Ascending aorta (tissue), 2 donors: ENCODE measurements at regions not wholly inside any gene's neighbourhood (a gene's known extent, or its start where the extent isn't known, plus 50 kb on each side); places are given as distances from the start of the nearest gene placed in this dataset.

ENCODE experiments used
- DNase-seq, 2 donors: peaks; one replicate each; pipeline ENCODE4 v3.0.0-alpha.2; 2019; ENCODE audit warnings: low spot score in 2 of 2
- H3K27ac ChIP-seq, 2 donors: fragments of 200-600 bp; sonication (generic); one replicate each; pipeline ENCODE4 v1.5.1; 2016 to 2017; ENCODE audit warnings: mild to moderate bottlenecking in 1 of 2
- H3K27me3 ChIP-seq: fragments of 200-600 bp; sonication (generic); one replicate; pipeline ENCODE4 v1.5.1; 2017
- H3K36me3 ChIP-seq, 2 donors: fragments of 200-600 bp; sonication (generic); one replicate each; pipeline ENCODE4 v1.5.1; 2016
- H3K4me1 ChIP-seq, 2 donors: fragments of 200-600 bp; sonication (generic); one replicate each; pipeline ENCODE4 v1.5.1; 2016 to 2017; ENCODE audit warnings: mild to moderate bottlenecking in 1 of 2
- H3K4me3 ChIP-seq, 2 donors: fragments of 200-600 bp; sonication (generic); one replicate each; pipeline ENCODE4 v1.5.1; 2016 to 2017; ENCODE audit warnings: mild to moderate bottlenecking in 1 of 2
- H3K9me3 ChIP-seq, 2 donors: fragments of 200-600 bp; sonication (generic); one replicate each; pipeline ENCODE4 v1.5.1; 2016
- CTCF ChIP-seq, 3 experiments: fragments of 200-600 bp in 2 of 3; fragments of 450-650 bp in 1 of 3; sonication (generic) in 2 of 3; IDR thresholded peaks; one replicate each; pipeline ENCODE4 v1.5.1; 2016 to 2019; ENCODE audit warnings: antibody characterized with exemption in 3 of 3, mild to moderate bottlenecking in 1 of 3, moderate library complexity in 1 of 3
- intact Hi-C: fragments of 100-400 bp; cut with DNase I; formaldehyde crosslinking; loops from one replicate; pipeline ENCODE4 v1.15.1; 2023

GRCh38 chr1:81381881-81382280 lies 418.9 kb upstream of the ADGRL2 start:
- DNase-seq, result no peak
- intact Hi-C loops, result no loop called here
- no peaks in the 10 kb centered on the region for H3K4me1 ChIP-seq
- TF ChIP-seq CTCF (IDR thresholded peaks at IDR 0.05), result no peak
- no peak overlapping the region for H3K4me3 ChIP-seq
- no peak overlapping the region for H3K27ac ChIP-seq
- H3K27me3 ChIP-seq, result no peaks in the 10 kb centered on the region
- no peaks in the 10 kb centered on the region for H3K36me3 ChIP-seq
- no peaks in the 10 kb centered on the region for H3K9me3 ChIP-seq

GRCh38 chr1:81380436-81380835 lies 420.3 kb upstream of the ADGRL2 start:
- intact Hi-C loops, result no loop called here
- Histone ChIP-seq H3K9me3 (no peaks in the 10 kb centered on the region), H3K36me3 (no peaks in the 10 kb centered on the region), H3K27ac (no peak overlapping the region), H3K4me1 (no peaks in the 10 kb centered on the region), H3K27me3 (no peaks in the 10 kb centered on the region), H3K4me3 (no peak overlapping the region)
- no peak for TF ChIP-seq CTCF (IDR thresholded peaks at IDR 0.05)
- DNase-seq, result no peak

GRCh38 chr1:81379430-81379829 lies 421.3 kb upstream of the ADGRL2 start:
- no peaks in the 10 kb centered on the region for H3K9me3 ChIP-seq
- no peaks in the 10 kb centered on the region for H3K27me3 ChIP-seq
- no peak overlapping the region for H3K4me3 ChIP-seq
- no peak overlapping the region for H3K27ac ChIP-seq
- H3K36me3 ChIP-seq, result no peaks in the 10 kb centered on the region
- intact Hi-C loops, result no loop called here
- no peak for TF ChIP-seq CTCF (IDR thresholded peaks at IDR 0.05)
- DNase-seq, result no peak
- H3K4me1 ChIP-seq, result no peaks in the 10 kb centered on the region

GRCh38 chr1:81377406-81377805 lies 423.3 kb upstream of the ADGRL2 start:
- no peaks in the 10 kb centered on the region for H3K36me3 ChIP-seq
- intact Hi-C loops, result no loop called here
- H3K4me3 ChIP-seq, result no peak overlapping the region
- H3K4me1 ChIP-seq, result no peaks in the 10 kb centered on the region
- no peaks in the 10 kb centered on the region for H3K9me3 ChIP-seq
- TF ChIP-seq CTCF (IDR thresholded peaks at IDR 0.05), result no peak
- H3K27ac ChIP-seq, result no peak overlapping the region
- DNase-seq, result no peak
- H3K27me3 ChIP-seq, result no peaks in the 10 kb centered on the region

GRCh38 chr1:81375884-81376548 lies 424.7 kb upstream of the ADGRL2 start:
- TF ChIP-seq CTCF (IDR thresholded peaks at IDR 0.05), result no peak
- no peak overlapping the region for H3K4me3 ChIP-seq
- no peaks in the 10 kb centered on the region for H3K9me3 ChIP-seq
- H3K36me3 ChIP-seq, result no peaks in the 10 kb centered on the region
- intact Hi-C loops, result no loop called here
- H3K27me3 ChIP-seq, result no peaks in the 10 kb centered on the region
- no peak for DNase-seq
- no peak overlapping the region for H3K27ac ChIP-seq
- no peaks in the 10 kb centered on the region for H3K4me1 ChIP-seq

- no peaks in the 10 kb centered on the region for H3K9me3 ChIP-seq
- no peaks in the 10 kb centered on the region for H3K4me1 ChIP-seq
- no peak for DNase-seq
- no peaks in the 10 kb centered on the region for H3K27me3 ChIP-seq
- no peak overlapping the region for H3K4me3 ChIP-seq
- intact Hi-C loops, result no loop called here
- no peak for TF ChIP-seq CTCF (IDR thresholded peaks at IDR 0.05)
- H3K36me3 ChIP-seq, result no peaks in the 10 kb centered on the region
- no peak overlapping the region for H3K27ac ChIP-seq
Measured at GRCh38 chr1:81374481-81374880, 426.3 kb upstream of the ADGRL2 start.
